SU-DHL-6 (cell line): ENCODE measurements at regions not wholly inside any gene's neighbourhood (a gene's known extent, or its start where the extent isn't known, plus 50 kb on each side); places are given as distances from the start of the nearest gene placed in this dataset.

Source experiments
- H2AFZ ChIP-seq: fragments of 200-600 bp; sonication (generic); 2 replicates; pipeline ENCODE4 v1.6.1; 2014; ENCODE audit warnings: low read depth, mild to moderate bottlenecking, moderate library complexity, mixed read lengths, antibody characterized with exemption, low read length; ENCODE audit not compliant: severe bottlenecking
- H3F3A ChIP-seq: fragments of 200-600 bp; shearing (Covaris generic); 2 replicates; pipeline ENCODE4 v1.6.0; 2016; ENCODE audit warnings: antibody characterized with exemption, mild to moderate bottlenecking; ENCODE audit not compliant: insufficient read depth
- H3K27ac ChIP-seq: fragments of 200-600 bp; sonication (generic); 2 replicates; pipeline ENCODE4 v1.5.1; 2016; ENCODE audit warnings: low read depth, mild to moderate bottlenecking, low read length, moderate library complexity, mixed read lengths
- H3K27me3 ChIP-seq: fragments of 200-600 bp; sonication (generic), shearing (Covaris generic); 2 replicates; pipeline ENCODE4 v1.6.0; 2014; ENCODE audit warnings: mild to moderate bottlenecking, low read length
- H3K36me3 ChIP-seq: fragments of 200-600 bp; sonication (generic); 2 replicates; pipeline ENCODE4 v1.6.1; 2014; ENCODE audit warnings: mild to moderate bottlenecking, low read length, mixed read lengths
- H3K4me2 ChIP-seq: fragments of 300-600, 200-600 bp; shearing (Covaris generic), sonication (generic); 2 replicates; pipeline ENCODE4 v1.6.0; 2014; ENCODE audit warnings: low read length, low read depth, mild to moderate bottlenecking; ENCODE audit not compliant: poor library complexity, severe bottlenecking
- H3K4me3 ChIP-seq: fragments of 200-600 bp; sonication (generic); 2 replicates; pipeline ENCODE4 v1.5.1; 2014; ENCODE audit warnings: antibody characterized with exemption, low read length, mild to moderate bottlenecking, mixed read lengths; ENCODE audit not compliant: insufficient read depth, poor library complexity, severe bottlenecking
- H3K79me2 ChIP-seq: fragments of 200-600 bp; sonication (generic); 2 replicates; pipeline ENCODE4 v1.6.1; 2014; ENCODE audit warnings: mild to moderate bottlenecking, low read length, moderate library complexity; ENCODE audit not compliant: insufficient read depth
- H3K9ac ChIP-seq: fragments of 200-600 bp; sonication (generic); 2 replicates; pipeline ENCODE4 v1.7.0; 2014; ENCODE audit warnings: mild to moderate bottlenecking, low read length
- H3K9me2 ChIP-seq: fragments of 200-600 bp; sonication (generic); replicated peaks from 2 replicates; pipeline ENCODE4 v1.6.1; 2014; ENCODE audit warnings: low read length; ENCODE audit not compliant: insufficient read depth
- H3K9me3 ChIP-seq: fragments of 200-600 bp; sonication (generic); 2 replicates; pipeline ENCODE4 v1.6.1; 2014; ENCODE audit warnings: low read length, mixed read lengths; ENCODE audit not compliant: insufficient read depth
- H4K20me1 ChIP-seq: fragments of 200-600 bp; sonication (generic); 2 replicates; pipeline ENCODE4 v1.6.1; 2014; ENCODE audit warnings: low read depth, mild to moderate bottlenecking, antibody characterized with exemption, low read length, moderate library complexity, mixed read lengths
- EZH2phosphoT487 ChIP-seq: fragments of 200-600 bp; sonication (generic), shearing (Covaris generic); conservative IDR thresholded peaks from 2 replicates; pipeline ENCODE4 v1.6.1; 2018; ENCODE audit warnings: mild to moderate bottlenecking, antibody characterized with exemption, low read length, moderate library complexity, mixed read lengths
- TF ChIP-seq, protein P1 (sequence below): fragments of 200-600 bp; sonication (generic); IDR thresholded peaks from one replicate; pipeline ENCODE4 v1.5.1; 2017; ENCODE audit warnings: antibody characterized with exemption, mild to moderate bottlenecking, low read length, moderate library complexity; ENCODE audit not compliant: insufficient read depth, poor library complexity, severe bottlenecking

DNA sequence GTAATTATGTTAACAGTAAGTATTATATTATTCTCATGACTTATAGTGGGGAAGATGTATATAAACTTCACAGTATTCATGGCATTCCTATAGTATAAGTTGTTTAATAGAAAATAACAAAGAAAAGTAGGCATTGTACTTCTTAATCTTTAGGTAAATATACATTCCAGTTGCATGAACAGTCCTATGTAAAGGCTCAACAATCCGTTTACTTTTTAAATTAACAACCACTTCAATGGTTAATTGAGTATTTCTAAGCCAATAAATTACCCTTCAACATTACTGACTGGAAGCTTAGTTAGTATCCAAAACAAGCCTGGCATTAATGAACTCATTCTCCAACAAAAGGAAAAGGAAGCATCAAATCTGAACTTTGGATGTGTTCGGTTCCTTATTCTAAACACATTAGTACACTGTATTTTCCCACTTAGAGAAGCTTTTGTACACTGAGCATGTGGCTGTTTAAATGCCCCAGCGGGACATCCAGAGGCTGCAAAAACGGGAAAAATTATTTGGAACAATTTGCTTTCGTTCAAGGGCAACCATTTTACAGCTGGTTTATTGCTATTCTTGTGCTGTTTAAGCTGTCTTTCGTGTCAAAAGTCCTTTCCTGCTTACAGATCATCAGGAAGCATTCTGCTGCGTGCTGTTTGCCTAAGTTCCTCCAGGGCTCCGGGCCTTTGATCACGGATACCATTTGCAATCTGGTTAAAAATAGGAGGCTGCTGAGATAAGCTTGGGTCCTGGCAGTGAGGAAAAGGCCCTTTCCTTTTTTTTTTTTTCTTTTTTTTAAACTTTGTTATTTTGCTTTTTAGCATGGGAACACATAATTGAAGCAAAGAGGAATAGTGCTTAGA lies 460.3 kb downstream of the SPRY1 start:
- Histone ChIP-seq H3K9me2 (no peaks in the 10 kb centered on the region), H3K36me3 (no peaks in the 10 kb centered on the region), H3K4me2 (no peak overlapping the region), H4K20me1 (no peaks in the 10 kb centered on the region), H3K9ac (no peak overlapping the region), H3K79me2 (no peaks in the 10 kb centered on the region), H3K4me3 (no peak overlapping the region), H3K27ac (no peak overlapping the region), H3F3A (no peaks in the 10 kb centered on the region), H2AFZ (no peak overlapping the region), H3K9me3 (no peaks in the 10 kb centered on the region), H3K27me3 (no peaks in the 10 kb centered on the region)
- TF ChIP-seq, protein P1, sequence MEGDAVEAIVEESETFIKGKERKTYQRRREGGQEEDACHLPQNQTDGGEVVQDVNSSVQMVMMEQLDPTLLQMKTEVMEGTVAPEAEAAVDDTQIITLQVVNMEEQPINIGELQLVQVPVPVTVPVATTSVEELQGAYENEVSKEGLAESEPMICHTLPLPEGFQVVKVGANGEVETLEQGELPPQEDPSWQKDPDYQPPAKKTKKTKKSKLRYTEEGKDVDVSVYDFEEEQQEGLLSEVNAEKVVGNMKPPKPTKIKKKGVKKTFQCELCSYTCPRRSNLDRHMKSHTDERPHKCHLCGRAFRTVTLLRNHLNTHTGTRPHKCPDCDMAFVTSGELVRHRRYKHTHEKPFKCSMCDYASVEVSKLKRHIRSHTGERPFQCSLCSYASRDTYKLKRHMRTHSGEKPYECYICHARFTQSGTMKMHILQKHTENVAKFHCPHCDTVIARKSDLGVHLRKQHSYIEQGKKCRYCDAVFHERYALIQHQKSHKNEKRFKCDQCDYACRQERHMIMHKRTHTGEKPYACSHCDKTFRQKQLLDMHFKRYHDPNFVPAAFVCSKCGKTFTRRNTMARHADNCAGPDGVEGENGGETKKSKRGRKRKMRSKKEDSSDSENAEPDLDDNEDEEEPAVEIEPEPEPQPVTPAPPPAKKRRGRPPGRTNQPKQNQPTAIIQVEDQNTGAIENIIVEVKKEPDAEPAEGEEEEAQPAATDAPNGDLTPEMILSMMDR: no peak
- no peak for TF ChIP-seq EZH2phosphoT487

DNA sequence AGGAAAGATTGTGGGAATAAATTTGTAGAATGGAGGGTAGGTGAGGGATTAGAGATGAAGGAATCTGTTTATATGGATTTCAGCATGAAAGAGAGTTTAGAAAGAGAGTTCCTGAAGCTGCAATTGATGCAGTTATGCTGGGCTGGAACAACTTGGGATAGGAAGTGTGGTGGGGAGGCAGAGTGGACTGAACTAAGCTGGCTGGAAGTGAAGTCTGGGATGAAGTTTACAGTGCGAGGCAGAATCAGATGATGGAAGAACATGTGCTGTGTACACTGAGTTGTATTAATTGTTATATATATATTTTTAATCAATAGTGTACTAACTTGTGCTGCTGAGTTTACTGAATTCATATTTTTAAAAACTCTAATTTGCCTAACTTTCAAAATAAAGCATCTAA lies 461.9 kb downstream of the SPRY1 start:
- no peaks in the 10 kb centered on the region for H3K36me3 ChIP-seq
- H3K9me2 ChIP-seq: no peaks in the 10 kb centered on the region
- no peaks in the 10 kb centered on the region for H3K27me3 ChIP-seq
- H2AFZ ChIP-seq: no peak overlapping the region
- H3K4me3 ChIP-seq: no peak overlapping the region
- TF ChIP-seq, protein P1: no peak
- H3K9me3 ChIP-seq: no peaks in the 10 kb centered on the region
- no peak overlapping the region for H3K4me2 ChIP-seq
- no peak overlapping the region for H3K27ac ChIP-seq
- H4K20me1 ChIP-seq: no peaks in the 10 kb centered on the region
- no peaks in the 10 kb centered on the region for H3K79me2 ChIP-seq
- no peak overlapping the region for H3K9ac ChIP-seq
- no peaks in the 10 kb centered on the region for H3F3A ChIP-seq

GRCh38 chr4:123862812-123863211 lies 466.2 kb downstream of the SPRY1 start:
- TF ChIP-seq EZH2phosphoT487: no peak
- TF ChIP-seq, protein P1: no peak
- no peak overlapping the region for H3K27ac ChIP-seq
- no peaks in the 10 kb centered on the region for H3F3A ChIP-seq
- H2AFZ ChIP-seq: no peak overlapping the region
- no peaks in the 10 kb centered on the region for H4K20me1 ChIP-seq
- no peaks in the 10 kb centered on the region for H3K9me3 ChIP-seq
- H3K4me2 ChIP-seq: no peak overlapping the region
- no peak overlapping the region for H3K4me3 ChIP-seq
- H3K27me3 ChIP-seq: no peaks in the 10 kb centered on the region
- H3K9me2 ChIP-seq: no peaks in the 10 kb centered on the region
- no peaks in the 10 kb centered on the region for H3K79me2 ChIP-seq
- no peaks in the 10 kb centered on the region for H3K36me3 ChIP-seq
- H3K9ac ChIP-seq: no peak overlapping the region
